Neural progenitor cell (in vitro differentiated cells): ENCODE measurements at regions not wholly inside any gene's neighbourhood (a gene's known extent, or its start where the extent isn't known, plus 50 kb on each side); places are given as distances from the start of the nearest gene placed in this dataset.

Experiments
- CTCF ChIP-seq: fragments of 200-600 bp; sonication (generic); IDR thresholded peaks from 2 replicates; pipeline ENCODE4 v1.5.1; 2017; ENCODE audit warnings: antibody characterized with exemption, mild to moderate bottlenecking
- EZH2 ChIP-seq: fragments of 200-600 bp; sonication (generic); IDR thresholded peaks from 2 replicates; pipeline ENCODE4 v1.6.1; 2017; ENCODE audit warnings: antibody characterized with exemption, mild to moderate bottlenecking, moderate library complexity

GRCh38 chr10:75294031-75294437 is 58.3 kb upstream of the COMTD1 start:
- no peak for TF ChIP-seq CTCF
- TF ChIP-seq EZH2: no peak
